Naive thymus-derived CD8-positive, alpha-beta T cell (primary cell): ENCODE measurements at regions not wholly inside any gene's neighbourhood (a gene's known extent, or its start where the extent isn't known, plus 50 kb on each side); places are given as distances from the start of the nearest gene placed in this dataset.
"Not testable (repeated sequence)": the region's sequence is repeated elsewhere in the genome, so short reads cannot be mapped to it uniquely, and the experiment has no call there.

Experiments
- ATAC-seq, 2 donors: fragments of 150-1000 bp; cut with Tn5 transposase in 1 of 2; sonication (Bioruptor Pico), chemical (Tn5 transposase) in 1 of 2; 1 replicate in 1 of 2; 2 replicates in 1 of 2; pipeline ENCODE4 v1.10.0; 2021; ENCODE audit warnings: mild to moderate bottlenecking in 2 of 2, moderate library complexity in 2 of 2
- POLR2A ChIA-PET: fragments of 350-600 bp; sonication (Branson Sonifier 250); formaldehyde crosslinking; loops from one replicate; lab custom pipeline; 2021; ENCODE audit warnings: antibody characterized with exemption; lab: Charles Lee
- DNase-seq, 10 donors: peaks; one replicate each; pipeline versions ENCODE4 v3.0.0 to v3.0.0-alpha.2; 2020 to 2022
- H3K27ac Mint-ChIP-seq, 10 donors: one replicate each; pipeline ENCODE4 v1.8.0; 2020 to 2022; ENCODE audit warnings: mild to moderate bottlenecking in 10 of 10, mixed read lengths in 10 of 10, moderate library complexity in 4 of 10, inconsistent platforms in 1 of 10
- H3K27me3 Mint-ChIP-seq, 5 donors: one replicate each; pipeline ENCODE4 v1.8.0; 2021 to 2022; ENCODE audit warnings: mixed read lengths in 5 of 5
- H3K36me3 Mint-ChIP-seq, 3 donors: one replicate each; pipeline ENCODE4 v1.8.0; 2020 to 2022; ENCODE audit warnings: mixed read lengths in 3 of 3, mild to moderate bottlenecking in 2 of 3, inconsistent platforms in 1 of 3
- H3K4me1 Mint-ChIP-seq, 4 donors: one replicate each; pipeline ENCODE4 v1.8.0; 2021 to 2022; ENCODE audit warnings: mixed read lengths in 4 of 4
- H3K4me3 Mint-ChIP-seq, 10 donors: one replicate each; pipeline ENCODE4 v1.8.0; 2020 to 2022; ENCODE audit warnings: mild to moderate bottlenecking in 10 of 10, mixed read lengths in 10 of 10, moderate library complexity in 6 of 10, inconsistent platforms in 1 of 10
- H3K9me3 Mint-ChIP-seq, 9 donors: one replicate each; pipeline ENCODE4 v1.8.0; 2020 to 2022; ENCODE audit warnings: mixed read lengths in 9 of 9, mild to moderate bottlenecking in 3 of 9, inconsistent platforms in 1 of 9, moderate library complexity in 1 of 9

DNA sequence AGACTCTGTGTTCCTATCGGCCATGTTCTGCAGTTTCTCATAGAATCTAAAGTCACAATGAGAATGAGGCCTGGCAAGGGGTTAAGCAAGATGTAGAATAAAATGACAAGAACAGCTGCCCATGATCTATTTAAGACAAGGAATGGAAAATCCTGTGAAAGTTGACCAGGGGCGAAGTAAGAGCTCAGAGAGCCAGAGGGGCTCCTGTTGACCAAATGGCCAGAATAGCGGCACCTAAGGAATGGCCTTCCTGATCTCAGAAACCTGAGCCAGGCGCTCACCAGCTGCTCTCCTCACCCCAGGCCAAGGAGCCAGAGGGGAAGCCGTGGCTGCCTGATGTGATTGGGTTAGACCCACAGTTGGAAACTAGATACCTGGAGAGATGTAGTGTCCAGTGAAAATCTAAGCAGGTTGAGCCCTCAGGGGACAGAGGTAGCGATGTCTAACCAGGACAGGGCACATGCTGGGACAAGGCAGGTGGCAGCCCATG lies 106.1 kb upstream of the NDN start:
- ATAC-seq (no peak), DNase-seq (no peak)
- peaks cover 0 to 4% (median 0%) of the 10 kb centered on the region in 3 donors for H3K36me3 Mint-ChIP-seq
- POLR2A ChIA-PET, result no interaction called here
- peaks cover 0 to 20% (median 3%) of the 10 kb centered on the region in 5 donors for H3K27me3 Mint-ChIP-seq
- H3K4me1 Mint-ChIP-seq, result no peaks in the 10 kb centered on the region
- peaks cover 0 to 32% (median 9%) of the 10 kb centered on the region in 9 donors for H3K9me3 Mint-ChIP-seq
- no peak overlapping the region for H3K4me3 Mint-ChIP-seq
- H3K27ac Mint-ChIP-seq, result no peak overlapping the region

DNA sequence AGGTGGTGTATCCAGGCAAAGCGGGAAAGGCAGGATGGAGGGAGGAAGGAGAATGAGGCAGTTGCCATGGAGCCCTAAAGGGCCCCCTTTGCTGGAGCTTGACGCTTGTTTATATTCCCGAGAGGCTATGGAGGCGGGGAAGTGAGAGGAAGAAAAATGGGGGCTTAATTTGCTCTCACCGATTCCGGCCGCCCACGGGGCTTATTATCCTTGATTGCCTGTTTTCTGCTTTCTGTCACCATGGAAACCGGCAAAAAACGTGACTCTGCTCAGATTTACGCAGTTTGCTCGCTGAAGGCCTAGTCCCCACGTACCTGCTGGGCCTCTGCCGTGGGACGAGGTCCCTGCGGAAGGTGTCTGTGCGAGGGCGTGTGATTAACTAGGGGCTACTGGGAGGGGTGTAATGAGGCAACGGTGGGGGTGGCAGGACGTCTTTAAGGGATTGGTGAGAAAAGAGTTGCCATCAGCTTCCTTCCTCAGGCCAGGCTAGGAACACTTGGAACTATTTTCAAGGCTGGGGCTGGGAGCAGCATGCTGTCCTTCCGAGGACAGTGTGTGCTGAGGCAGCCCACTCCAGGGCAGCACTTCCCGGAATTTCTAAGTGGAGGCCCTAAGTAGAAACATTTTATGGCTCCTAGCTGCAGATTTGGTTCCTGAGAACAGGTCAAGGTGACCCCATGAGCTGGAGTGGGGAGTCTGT lies 110.8 kb upstream of the NDN start:
- no peaks in the 10 kb centered on the region for H3K4me1 Mint-ChIP-seq
- H3K27ac Mint-ChIP-seq, result no peak overlapping the region
- POLR2A ChIA-PET, result no interaction called here

DNA sequence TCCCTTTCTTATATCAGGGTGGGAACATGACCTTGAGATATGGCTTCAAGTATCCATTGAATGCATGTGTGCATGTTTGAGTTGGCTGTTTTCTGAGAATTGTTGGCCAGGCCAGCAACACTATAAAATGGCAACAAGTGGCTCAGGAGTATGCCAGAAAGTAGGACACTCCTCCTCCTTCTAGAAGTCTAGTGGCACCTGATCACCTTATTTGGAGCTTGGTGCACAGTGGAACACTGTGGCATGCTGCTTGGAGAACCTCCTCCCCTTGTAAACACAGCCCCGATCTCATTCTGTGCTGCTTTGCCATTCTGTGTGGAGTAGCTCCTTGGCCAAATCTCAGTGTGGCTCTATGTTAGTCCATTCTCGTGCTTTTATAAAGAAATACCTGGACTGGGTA lies 114.8 kb upstream of the NDN start:
- Mint-ChIP-seq H3K36me3 (peaks cover 0 to 4% (median 0%) of the 10 kb centered on the region in 3 donors), H3K9me3 (peaks cover 0 to 26% (median 10%) of the 10 kb centered on the region in 9 donors), H3K27me3 (peaks cover 0 to 11% (median 3%) of the 10 kb centered on the region in 5 donors), H3K27ac (no peak overlapping the region), H3K4me1 (no peaks in the 10 kb centered on the region), H3K4me3 (no peak overlapping the region)
- DNase-seq (no peak), ATAC-seq (no peak)
- POLR2A ChIA-PET, result no interaction called here

More for the DNA sequence above, 110.8 kb upstream of the NDN start:
- DNase-seq (no peak), ATAC-seq (no peak)
- H3K36me3 Mint-ChIP-seq, result peaks cover 0 to 4% (median 0%) of the 10 kb centered on the region in 3 donors
- H3K27me3 Mint-ChIP-seq, result peaks cover 0 to 22% (median 3%) of the 10 kb centered on the region in 5 donors
- H3K9me3 Mint-ChIP-seq, result peaks cover 0 to 36% (median 10%) of the 10 kb centered on the region in 9 donors
- H3K4me3 Mint-ChIP-seq, result no peak overlapping the region

DNA sequence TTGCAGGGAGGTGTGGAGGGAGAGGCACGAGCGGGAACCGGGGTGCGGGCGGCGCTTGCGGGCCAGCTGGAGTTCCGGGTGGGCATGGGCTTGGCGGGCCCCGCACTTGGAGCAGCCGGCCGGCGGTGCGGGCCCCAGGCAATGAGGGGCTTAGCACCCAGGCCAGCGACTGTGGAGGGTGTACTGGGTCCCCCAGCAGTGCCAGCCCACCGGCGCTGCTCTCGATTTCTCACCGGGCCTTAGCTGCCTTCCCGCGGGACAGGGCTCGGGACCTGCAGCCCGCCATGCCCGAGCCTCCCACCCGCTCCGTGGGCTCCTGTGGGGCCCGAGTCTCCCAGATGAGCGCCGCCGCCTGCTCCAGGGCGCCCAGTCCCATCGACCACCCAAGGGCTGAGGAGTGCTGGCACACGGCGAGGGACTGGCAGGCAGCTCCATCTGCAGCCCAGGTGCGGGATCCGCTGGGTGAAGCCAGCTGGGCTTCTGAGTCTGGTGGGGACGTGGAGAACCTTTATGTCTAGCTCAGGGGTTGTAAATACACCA lies 115.9 kb upstream of the NDN start:
- peaks cover 0 to 26% (median 9%) of the 10 kb centered on the region in 9 donors for H3K9me3 Mint-ChIP-seq
- H3K27ac Mint-ChIP-seq, H3K36me3 Mint-ChIP-seq, DNase-seq, H3K4me3 Mint-ChIP-seq, POLR2A ChIA-PET, ATAC-seq, H3K4me1 Mint-ChIP-seq, H3K27me3 Mint-ChIP-seq: not testable (repeated sequence)

DNA sequence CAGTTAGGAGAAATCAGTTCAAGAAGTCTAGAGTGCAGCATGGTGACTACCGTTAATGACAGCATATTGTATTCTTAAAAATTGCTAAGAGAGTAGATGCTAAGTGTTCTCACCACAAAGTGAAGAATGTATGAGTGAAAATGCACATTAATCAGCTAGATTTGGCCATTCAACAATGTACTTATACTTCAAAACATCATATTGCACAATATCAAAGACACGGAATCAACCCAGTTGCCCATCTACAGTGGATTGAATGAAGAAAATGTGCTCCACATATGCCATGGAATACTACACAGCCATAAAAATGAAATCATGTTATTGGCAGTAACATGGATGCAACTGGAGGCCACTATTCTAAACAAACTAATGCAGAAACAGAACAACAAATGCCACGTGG lies 119.9 kb upstream of the NDN start:
- peaks cover 0 to 19% (median 5%) of the 10 kb centered on the region in 9 donors for H3K9me3 Mint-ChIP-seq

DNA sequence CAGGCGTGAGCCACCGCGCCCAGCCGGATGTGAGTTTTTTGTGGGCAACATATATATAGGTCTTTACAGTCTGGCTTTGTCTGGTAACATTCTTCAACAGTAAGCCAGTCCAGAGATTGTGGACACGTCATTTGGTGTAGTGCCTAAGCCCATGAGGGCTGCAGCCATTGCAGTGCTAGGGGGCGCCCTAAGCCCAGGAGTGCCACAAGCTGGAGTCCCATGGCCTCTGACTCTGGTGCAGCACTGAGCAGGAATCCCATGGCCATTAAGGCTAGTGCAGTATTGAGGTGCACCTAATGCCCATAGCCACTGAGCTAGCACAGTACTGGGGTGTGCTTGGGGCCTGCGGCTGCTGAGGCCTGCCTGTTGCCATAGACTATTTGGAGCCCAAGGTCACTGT lies 136.4 kb upstream of the NDN start:
- H3K4me3 Mint-ChIP-seq, result no peak overlapping the region
- ATAC-seq (no peak), DNase-seq (no peak)
- H3K4me1 Mint-ChIP-seq, result no peaks in the 10 kb centered on the region
- no peak overlapping the region for H3K27ac Mint-ChIP-seq
- no peaks in the 10 kb centered on the region for H3K36me3 Mint-ChIP-seq
- POLR2A ChIA-PET, result no interaction called here
- H3K27me3 Mint-ChIP-seq, result no peaks in the 10 kb centered on the region
- H3K9me3 Mint-ChIP-seq, result peaks cover 0 to 15% (median 5%) of the 10 kb centered on the region in 9 donors

More for the DNA sequence above, 119.9 kb upstream of the NDN start:
- Mint-ChIP-seq H3K27me3 (peaks cover 0 to 4% (median 0%) of the 10 kb centered on the region in 5 donors), H3K27ac (no peak overlapping the region), H3K4me1 (no peaks in the 10 kb centered on the region), H3K36me3 (no peaks in the 10 kb centered on the region), H3K4me3 (no peak overlapping the region)
- DNase-seq, result no peak
- POLR2A ChIA-PET, result no interaction called here
- no peak for ATAC-seq

DNA sequence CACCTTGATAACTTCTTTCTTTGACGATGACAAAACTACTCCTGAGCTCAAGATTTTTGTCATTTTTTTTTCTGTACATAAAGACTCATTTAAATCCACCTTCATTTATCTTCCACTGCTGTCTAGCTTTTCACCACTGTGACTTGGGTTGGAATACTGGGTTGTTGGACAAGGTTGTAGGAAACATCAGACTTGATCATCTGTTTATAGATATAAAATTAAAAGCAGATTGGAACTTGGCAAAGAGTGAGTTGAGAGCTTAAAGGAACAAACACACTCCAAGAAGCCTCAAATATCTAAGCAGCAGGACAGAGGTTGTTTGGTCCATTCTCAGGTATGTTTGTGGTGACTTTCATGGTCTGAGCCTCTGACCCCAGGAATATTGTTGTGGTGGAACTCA lies 141.7 kb upstream of the NDN start:
- no peak for DNase-seq
- peaks cover 0 to 5% (median 0%) of the 10 kb centered on the region in 3 donors for H3K36me3 Mint-ChIP-seq
- H3K27me3 Mint-ChIP-seq, result no peaks in the 10 kb centered on the region
- H3K4me1 Mint-ChIP-seq, result no peaks in the 10 kb centered on the region
- POLR2A ChIA-PET, result no interaction called here
- ATAC-seq, result no peak
- peaks cover 0 to 16% (median 0%) of the 10 kb centered on the region in 9 donors for H3K9me3 Mint-ChIP-seq
- H3K27ac Mint-ChIP-seq, result no peak overlapping the region
- no peak overlapping the region for H3K4me3 Mint-ChIP-seq

DNA sequence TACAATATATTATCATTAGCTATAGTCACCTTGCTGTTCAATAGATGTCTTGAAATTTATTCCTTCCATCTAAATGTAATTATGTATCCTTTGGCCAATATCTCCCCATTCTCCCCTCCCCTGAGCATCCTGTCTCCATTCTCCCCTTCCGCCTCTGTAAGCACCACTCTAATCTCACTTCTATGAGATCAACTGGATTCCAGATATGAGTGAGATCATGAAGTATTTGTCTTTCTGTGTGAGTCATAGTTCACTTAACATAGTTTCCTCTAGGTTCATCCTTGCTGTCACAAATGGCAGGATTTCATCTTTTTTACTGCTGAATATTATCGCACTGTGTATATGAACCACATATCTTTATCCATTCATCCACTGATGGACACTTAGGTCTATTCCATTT lies 148.8 kb upstream of the NDN start:
- peaks cover 0 to 5% (median 0%) of the 10 kb centered on the region in 3 donors for H3K36me3 Mint-ChIP-seq
- H3K27ac Mint-ChIP-seq, result no peak overlapping the region
- no peaks in the 10 kb centered on the region for H3K27me3 Mint-ChIP-seq

DNA sequence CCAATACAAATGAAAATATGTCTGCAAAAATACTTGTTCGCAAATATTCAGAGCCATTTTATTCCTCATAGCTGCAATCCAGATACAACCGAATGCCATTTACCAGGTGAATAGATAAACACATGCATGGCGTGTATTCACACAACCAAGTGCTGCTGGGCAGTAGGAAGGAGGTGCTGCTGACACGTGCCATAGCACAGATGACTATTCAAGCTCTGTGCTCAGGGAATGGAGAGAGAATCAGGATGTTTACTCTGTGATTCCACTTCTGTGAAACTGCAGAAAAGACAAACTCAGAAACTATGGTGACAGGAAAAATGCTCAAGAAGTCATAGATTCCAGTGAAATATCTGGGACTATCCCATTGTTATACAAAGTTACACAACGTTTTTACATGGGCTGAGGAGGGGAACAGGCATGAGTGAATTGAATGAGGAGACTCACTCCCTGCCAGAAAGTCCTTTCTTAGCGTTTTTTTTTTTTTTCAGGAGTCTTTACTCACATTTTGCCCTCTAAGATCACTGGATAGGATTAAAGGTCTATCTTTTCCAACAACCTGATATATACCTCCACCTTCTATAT lies 152.9 kb upstream of the NDN start:
- H3K36me3 Mint-ChIP-seq, result no peaks in the 10 kb centered on the region
- no peaks in the 10 kb centered on the region for H3K4me1 Mint-ChIP-seq
- ATAC-seq, result no peak
- no peak overlapping the region for H3K27ac Mint-ChIP-seq
- peaks cover 0 to 17% (median 5%) of the 10 kb centered on the region in 9 donors for H3K9me3 Mint-ChIP-seq
- H3K4me3 Mint-ChIP-seq, result no peak overlapping the region
- no peaks in the 10 kb centered on the region for H3K27me3 Mint-ChIP-seq
- DNase-seq, result no peak
- POLR2A ChIA-PET, result no interaction called here

More for the DNA sequence above, 148.8 kb upstream of the NDN start:
- Mint-ChIP-seq H3K4me3 (no peak overlapping the region), H3K9me3 (peaks cover 0 to 21% (median 9%) of the 10 kb centered on the region in 9 donors), H3K4me1 (no peaks in the 10 kb centered on the region)
- POLR2A ChIA-PET, result no interaction called here
- no peak for DNase-seq
- ATAC-seq, result no peak

DNA sequence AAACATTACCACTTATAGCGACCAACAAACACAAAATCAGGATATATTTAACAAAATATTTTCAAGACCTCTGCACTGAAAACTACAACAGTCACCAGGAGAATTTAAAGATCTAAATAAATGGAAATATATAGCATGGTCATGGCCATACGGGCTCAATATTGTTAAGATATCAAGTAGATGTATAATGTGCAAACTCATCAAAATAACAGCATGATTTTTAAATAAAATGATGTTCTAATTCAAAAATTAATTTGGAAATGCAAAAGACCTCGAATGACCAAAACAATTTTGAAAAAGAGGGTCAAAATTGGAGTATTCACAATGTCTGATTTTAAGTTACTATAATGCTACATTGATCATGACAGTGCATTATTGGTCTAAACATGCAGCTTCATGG lies 159.1 kb upstream of the NDN start:
- Mint-ChIP-seq H3K4me1 (no peaks in the 10 kb centered on the region), H3K27me3 (peaks cover 0 to 3% (median 0%) of the 10 kb centered on the region in 5 donors), H3K36me3 (no peaks in the 10 kb centered on the region), H3K4me3 (no peak overlapping the region), H3K27ac (no peak overlapping the region), H3K9me3 (peaks cover 0 to 19% (median 5%) of the 10 kb centered on the region in 9 donors)
- no peak for DNase-seq
- POLR2A ChIA-PET, result no interaction called here
- ATAC-seq, result no peak

DNA sequence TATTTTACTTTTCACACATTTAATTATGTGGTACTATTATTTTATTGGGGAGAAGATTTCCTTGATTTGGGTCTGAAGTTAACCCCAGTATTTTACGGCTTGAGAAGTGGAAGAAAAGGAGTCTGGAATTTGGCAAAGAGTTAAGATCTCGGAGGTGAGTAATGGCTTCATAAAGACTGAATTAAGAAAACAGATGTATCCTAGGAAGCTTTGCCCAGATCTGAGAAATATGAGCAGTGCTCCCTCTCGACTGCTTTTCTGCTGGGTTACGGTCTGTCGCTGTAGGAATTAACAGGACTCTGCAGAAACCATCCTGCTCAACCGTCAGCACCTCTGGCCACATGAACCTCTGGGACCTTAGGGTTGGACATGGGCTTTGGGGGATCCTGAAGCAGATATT lies 163.6 kb upstream of the NDN start:
- no peak for ATAC-seq
- H3K9me3 Mint-ChIP-seq, result peaks cover 0 to 19% (median 2%) of the 10 kb centered on the region in 9 donors
- POLR2A ChIA-PET, result no interaction called here
- H3K4me1 Mint-ChIP-seq, result no peaks in the 10 kb centered on the region
- H3K27me3 Mint-ChIP-seq, result peaks cover 0 to 17% (median 3%) of the 10 kb centered on the region in 5 donors
- no peak overlapping the region for H3K4me3 Mint-ChIP-seq
- H3K27ac Mint-ChIP-seq, result no peak overlapping the region
- no peaks in the 10 kb centered on the region for H3K36me3 Mint-ChIP-seq
- no peak for DNase-seq

DNA sequence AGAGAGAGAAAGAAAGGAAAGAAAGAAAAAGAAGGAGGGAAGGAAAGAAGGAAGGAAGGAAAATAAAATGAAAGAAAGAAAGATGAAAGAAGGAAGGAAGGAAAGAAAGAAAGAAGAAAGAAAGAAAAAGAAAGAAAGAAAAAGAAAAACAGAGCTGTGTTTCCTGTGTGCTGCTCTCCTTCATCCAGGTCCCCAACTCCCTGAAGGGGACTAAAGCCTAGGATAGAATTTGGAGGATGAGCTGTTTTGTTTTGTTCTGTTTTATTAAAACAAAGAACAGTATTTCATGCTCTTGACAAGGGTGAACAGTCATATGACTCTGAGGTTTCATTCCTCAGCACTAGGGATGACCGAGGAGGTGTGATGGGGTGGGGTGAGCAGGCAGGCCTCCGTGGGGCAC lies 164.8 kb upstream of the NDN start:
- no peaks in the 10 kb centered on the region for H3K4me1 Mint-ChIP-seq
- no peaks in the 10 kb centered on the region for H3K36me3 Mint-ChIP-seq
- no peak overlapping the region for H3K27ac Mint-ChIP-seq
- ATAC-seq, result no peak
- peaks cover 0 to 23% (median 4%) of the 10 kb centered on the region in 5 donors for H3K27me3 Mint-ChIP-seq
- peaks cover 0 to 19% (median 3%) of the 10 kb centered on the region in 9 donors for H3K9me3 Mint-ChIP-seq
- POLR2A ChIA-PET, result no interaction called here
- no peak for DNase-seq
- H3K4me3 Mint-ChIP-seq, result no peak overlapping the region

DNA sequence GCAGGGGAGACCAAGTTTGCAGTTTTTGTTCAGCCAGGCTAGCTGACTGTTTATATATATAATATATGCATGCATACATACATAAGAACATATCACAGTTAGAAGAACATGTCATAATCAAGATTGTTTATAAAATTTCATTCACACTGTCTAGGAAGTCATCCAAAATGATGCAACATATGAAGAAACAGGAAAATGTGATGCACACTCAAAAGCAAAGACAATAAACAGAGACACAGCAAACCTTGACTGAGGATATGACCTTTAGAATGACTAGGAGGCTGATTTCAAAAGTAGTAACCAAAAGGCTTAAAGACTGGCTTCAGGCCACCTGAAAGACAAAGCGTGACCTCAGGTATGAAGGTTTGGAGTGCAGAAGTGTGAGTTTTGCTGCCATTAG lies 166.2 kb upstream of the NDN start:
- Mint-ChIP-seq H3K36me3 (no peaks in the 10 kb centered on the region), H3K4me1 (no peaks in the 10 kb centered on the region), H3K4me3 (no peak overlapping the region), H3K9me3 (peaks cover 0 to 16% (median 3%) of the 10 kb centered on the region in 9 donors), H3K27ac (no peak overlapping the region), H3K27me3 (peaks cover 0 to 29% (median 7%) of the 10 kb centered on the region in 5 donors)
- ATAC-seq, result no peak
- DNase-seq, result no peak
- POLR2A ChIA-PET, result no interaction called here
